Central memory CD8-positive, alpha-beta T cell (primary cell): ENCODE measurements at regions not wholly inside any gene's neighbourhood (a gene's known extent, or its start where the extent isn't known, plus 50 kb on each side); places are given as distances from the start of the nearest gene placed in this dataset.

Experiments used
- ATAC-seq: fragments of 150-1000 bp; cut with Tn5 transposase; replicated peaks from 2 replicates; pipeline ENCODE4 v1.10.0; 2022; ENCODE audit warnings: mild to moderate bottlenecking, moderate FRiP score, moderate number of reproducible peaks; ENCODE audit not compliant: poor library complexity, severe bottlenecking; ENCODE audit errors: extremely low read depth
- DNase-seq, 2 donors: peaks; one replicate each; pipeline ENCODE4 v3.0.0; 2021; ENCODE audit warnings: low spot score in 2 of 2
- H3K27ac Mint-ChIP-seq: one replicate; pipeline ENCODE4 v1.8.0; 2022; ENCODE audit warnings: low read depth, mild to moderate bottlenecking, moderate library complexity, mixed read lengths
- H3K27me3 Mint-ChIP-seq: one replicate; pipeline ENCODE4 v1.8.0; 2022; ENCODE audit warnings: mixed read lengths
- H3K36me3 Mint-ChIP-seq: one replicate; pipeline ENCODE4 v1.8.0; 2022; ENCODE audit warnings: mild to moderate bottlenecking, moderate library complexity, mixed read lengths; ENCODE audit not compliant: insufficient read depth
- H3K4me1 Mint-ChIP-seq: one replicate; pipeline ENCODE4 v1.8.0; 2022; ENCODE audit warnings: mixed read lengths
- H3K4me3 Mint-ChIP-seq: one replicate; pipeline ENCODE4 v1.8.0; 2022; ENCODE audit warnings: mild to moderate bottlenecking, moderate library complexity, mixed read lengths
- H3K9me3 Mint-ChIP-seq: one replicate; pipeline ENCODE4 v1.8.0; 2022; ENCODE audit warnings: mixed read lengths

GRCh38 chr6:18752278-18753068 lies 365.3 kb downstream of the RNF144B start:
- Mint-ChIP-seq H3K4me1 (no peaks in the 10 kb centered on the region), H3K9me3 (peaks cover 9% of the 10 kb centered on the region), H3K27me3 (no peaks in the 10 kb centered on the region), H3K4me3 (no peak overlapping the region), H3K27ac (no peak overlapping the region), H3K36me3 (peaks cover 2% of the 10 kb centered on the region)
- no peak for ATAC-seq
- no peak for DNase-seq

- no peak overlapping the region for H3K4me3 Mint-ChIP-seq
- no peak for DNase-seq
- no peaks in the 10 kb centered on the region for H3K27me3 Mint-ChIP-seq
- H3K9me3 Mint-ChIP-seq: peaks cover 12% of the 10 kb centered on the region
- ATAC-seq: no peak
- no peaks in the 10 kb centered on the region for H3K4me1 Mint-ChIP-seq
- no peak overlapping the region for H3K27ac Mint-ChIP-seq
- peaks cover 2% of the 10 kb centered on the region for H3K36me3 Mint-ChIP-seq
These were observed 365.9 kb downstream of the RNF144B start for GRCh38 chr6:18753076-18753475.

- H3K4me3 Mint-ChIP-seq: no peak overlapping the region
- no peaks in the 10 kb centered on the region for H3K36me3 Mint-ChIP-seq
- no peak overlapping the region for H3K27ac Mint-ChIP-seq
- ATAC-seq (no peak), DNase-seq (no peak)
- H3K9me3 Mint-ChIP-seq: peaks cover 19% of the 10 kb centered on the region
- H3K27me3 Mint-ChIP-seq: no peaks in the 10 kb centered on the region
- no peaks in the 10 kb centered on the region for H3K4me1 Mint-ChIP-seq
These were observed 375.9 kb downstream of the RNF144B start for GRCh38 chr6:18763086-18763485.

- peaks cover 28% of the 10 kb centered on the region for H3K9me3 Mint-ChIP-seq
- no peaks in the 10 kb centered on the region for H3K36me3 Mint-ChIP-seq
- no peak overlapping the region for H3K27ac Mint-ChIP-seq
- DNase-seq (no peak), ATAC-seq (no peak)
- H3K4me3 Mint-ChIP-seq: no peak overlapping the region
- no peaks in the 10 kb centered on the region for H3K4me1 Mint-ChIP-seq
- no peaks in the 10 kb centered on the region for H3K27me3 Mint-ChIP-seq
These were observed 397.6 kb downstream of the RNF144B start for GRCh38 chr6:18784794-18785193.

DNA sequence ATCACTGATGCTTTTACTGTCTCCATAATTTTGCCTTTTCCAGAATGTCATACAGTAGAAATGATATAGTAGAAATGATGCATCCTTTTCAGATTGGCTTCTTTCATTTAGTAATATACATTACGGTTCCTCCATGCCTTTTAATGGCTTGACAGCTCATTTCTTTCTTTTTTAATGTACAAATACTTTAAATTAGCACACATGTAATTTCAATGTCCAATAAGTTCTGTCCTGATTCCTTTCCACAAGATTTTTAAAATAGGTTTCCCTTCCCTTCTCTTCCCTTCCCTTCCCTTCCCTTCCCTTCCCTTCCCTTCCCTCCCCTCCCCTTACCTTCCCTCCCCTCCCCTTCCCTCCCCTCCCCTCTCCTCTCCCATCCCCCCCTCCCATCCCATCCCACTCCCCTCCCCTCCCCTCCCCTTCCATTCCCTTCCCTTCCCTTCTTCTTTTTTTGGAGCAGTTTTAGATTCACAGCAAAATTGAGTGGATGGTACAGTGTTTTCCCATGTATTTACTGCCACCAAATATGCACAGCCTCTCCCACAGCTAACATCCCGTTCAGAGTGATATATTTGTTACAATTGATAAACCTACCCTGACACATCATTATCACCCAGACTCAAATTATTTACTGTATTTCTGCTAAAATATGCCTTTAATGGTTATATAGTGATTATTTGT lies 398.8 kb downstream of the RNF144B start:
- Mint-ChIP-seq H3K36me3 (no peaks in the 10 kb centered on the region), H3K9me3 (peaks cover 28% of the 10 kb centered on the region), H3K4me1 (no peaks in the 10 kb centered on the region), H3K27ac (no peak overlapping the region), H3K4me3 (no peak overlapping the region), H3K27me3 (no peaks in the 10 kb centered on the region)
- DNase-seq: no peak
- ATAC-seq: no peak

GRCh38 chr6:18792866-18793265 lies 405.7 kb downstream of the RNF144B start:
- DNase-seq (no peak), ATAC-seq (no peak)
- peaks cover 35% of the 10 kb centered on the region for H3K9me3 Mint-ChIP-seq
- H3K36me3 Mint-ChIP-seq: no peaks in the 10 kb centered on the region
- no peaks in the 10 kb centered on the region for H3K4me1 Mint-ChIP-seq
- no peaks in the 10 kb centered on the region for H3K27me3 Mint-ChIP-seq
- no peak overlapping the region for H3K4me3 Mint-ChIP-seq
- no peak overlapping the region for H3K27ac Mint-ChIP-seq

DNA sequence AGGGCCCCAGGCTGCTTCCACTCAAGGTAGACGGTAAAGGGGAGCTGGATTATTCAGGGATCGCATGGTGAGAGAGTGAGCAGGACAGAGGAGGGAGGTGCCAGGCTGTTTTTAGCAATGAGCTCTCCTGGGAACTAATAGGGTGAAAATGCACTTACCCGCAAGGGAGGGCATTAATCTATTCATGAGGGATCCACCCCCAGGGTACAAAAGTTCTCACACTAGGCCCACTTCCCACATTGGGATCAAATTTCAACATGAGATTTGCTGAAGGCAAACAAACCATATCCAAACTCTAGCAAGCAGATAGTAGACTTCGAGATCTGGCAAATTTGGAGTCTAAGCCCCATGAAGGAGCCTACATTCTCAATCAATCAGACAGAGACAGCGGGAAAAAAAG lies 408.6 kb downstream of the RNF144B start:
- DNase-seq (no peak), ATAC-seq (no peak)
- Mint-ChIP-seq H3K9me3 (peaks cover 34% of the 10 kb centered on the region), H3K27me3 (no peaks in the 10 kb centered on the region), H3K4me3 (no peak overlapping the region), H3K27ac (no peak overlapping the region), H3K36me3 (no peaks in the 10 kb centered on the region), H3K4me1 (no peaks in the 10 kb centered on the region)

DNA sequence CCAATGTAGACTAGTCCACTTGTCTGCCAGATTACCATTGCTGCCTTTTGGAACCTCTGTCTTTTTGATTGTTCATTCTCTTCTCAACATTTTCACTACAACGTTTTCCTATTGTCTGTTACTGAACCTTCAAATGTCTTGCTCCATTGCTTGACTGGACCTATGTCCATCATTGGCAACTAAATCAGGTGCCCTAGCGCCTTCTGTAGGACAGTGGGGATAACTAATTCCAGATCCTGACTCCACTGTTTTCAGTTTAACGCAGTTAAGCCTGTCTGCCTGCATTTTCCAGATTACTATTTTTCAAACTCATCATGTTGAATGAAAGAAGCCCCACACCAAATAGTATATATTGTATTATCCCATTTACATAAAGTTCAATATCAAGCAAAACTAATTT lies 433.6 kb downstream of the RNF144B start:
- ATAC-seq (no peak), DNase-seq (no peak)
- H3K36me3 Mint-ChIP-seq: no peaks in the 10 kb centered on the region
- no peaks in the 10 kb centered on the region for H3K4me1 Mint-ChIP-seq
- H3K27ac Mint-ChIP-seq: no peak overlapping the region
- no peaks in the 10 kb centered on the region for H3K27me3 Mint-ChIP-seq
- H3K9me3 Mint-ChIP-seq: peaks cover 22% of the 10 kb centered on the region
- no peak overlapping the region for H3K4me3 Mint-ChIP-seq

GRCh38 chr6:18823782-18824386 lies 436.7 kb downstream of the RNF144B start:
- H3K4me3 Mint-ChIP-seq: no peak overlapping the region
- peaks cover 32% of the 10 kb centered on the region for H3K9me3 Mint-ChIP-seq
- peak overlapping the region; percentile 36 for H3K27ac Mint-ChIP-seq
- ATAC-seq (no peak), DNase-seq (no peak)
- H3K27me3 Mint-ChIP-seq: no peaks in the 10 kb centered on the region
- H3K4me1 Mint-ChIP-seq: no peaks in the 10 kb centered on the region
- H3K36me3 Mint-ChIP-seq: no peaks in the 10 kb centered on the region

DNA sequence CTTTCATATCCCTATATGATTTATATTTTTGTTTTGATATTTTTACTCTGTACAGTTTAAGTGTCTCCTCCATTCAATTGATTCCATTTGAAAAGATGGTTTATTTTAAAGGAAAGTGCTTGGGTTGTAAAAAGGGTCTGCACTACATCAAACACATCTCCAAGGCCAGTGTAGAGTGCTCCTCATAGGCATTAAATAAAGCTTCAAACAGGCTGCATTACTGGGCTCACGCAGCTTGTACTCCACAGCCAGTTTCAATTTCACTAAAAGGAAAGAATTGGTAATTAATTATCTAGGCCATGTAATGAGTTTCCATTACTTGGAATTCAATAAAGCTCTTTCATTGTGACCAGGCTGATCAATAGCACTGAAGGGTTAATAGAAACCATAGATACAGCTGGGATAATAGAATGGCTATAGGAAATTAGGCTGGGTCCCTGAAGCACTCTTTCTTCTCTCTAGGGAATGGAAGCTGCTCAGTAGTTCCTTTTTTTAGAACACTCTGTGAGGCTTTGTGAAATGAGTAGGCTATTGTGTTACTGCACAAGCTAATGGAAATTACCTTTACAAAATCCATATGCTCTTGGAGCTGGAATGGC lies 442.2 kb downstream of the RNF144B start:
- no peaks in the 10 kb centered on the region for H3K4me1 Mint-ChIP-seq
- no peak for ATAC-seq

GRCh38 chr6:18835976-18836375 lies 448.8 kb downstream of the RNF144B start:
- Mint-ChIP-seq H3K4me1 (no peaks in the 10 kb centered on the region), H3K27ac (no peak overlapping the region), H3K4me3 (no peak overlapping the region), H3K9me3 (peaks cover 5% of the 10 kb centered on the region), H3K36me3 (no peaks in the 10 kb centered on the region), H3K27me3 (no peaks in the 10 kb centered on the region)
- DNase-seq: no peak
- no peak for ATAC-seq

More for the DNA sequence above, 442.2 kb downstream of the RNF144B start:
- DNase-seq: no peak
- Mint-ChIP-seq H3K9me3 (peaks cover 35% of the 10 kb centered on the region), H3K4me3 (no peak overlapping the region), H3K27ac (no peak overlapping the region), H3K36me3 (no peaks in the 10 kb centered on the region), H3K27me3 (no peaks in the 10 kb centered on the region)

DNA sequence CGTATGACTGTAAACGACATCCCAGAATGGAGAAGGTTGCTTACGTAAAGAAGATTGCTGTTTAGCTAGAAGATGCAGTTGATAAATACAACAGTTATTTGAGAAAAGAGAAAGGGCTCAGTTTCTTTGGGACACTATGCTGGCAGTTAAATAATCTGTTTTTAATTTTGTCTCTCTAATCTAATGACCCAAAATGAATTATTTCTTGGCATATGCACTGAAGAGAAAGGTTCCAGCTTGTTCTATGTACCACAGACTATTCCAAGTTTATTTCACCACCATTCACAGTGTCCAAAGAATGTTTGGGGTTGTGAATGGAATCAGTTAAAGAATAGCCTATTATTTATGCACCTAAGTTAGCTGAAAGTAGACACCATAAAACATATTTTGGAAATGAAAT lies 449.9 kb downstream of the RNF144B start:
- no peaks in the 10 kb centered on the region for H3K27me3 Mint-ChIP-seq
- H3K36me3 Mint-ChIP-seq: no peaks in the 10 kb centered on the region
- no peak for DNase-seq
- H3K27ac Mint-ChIP-seq: no peak overlapping the region
- H3K9me3 Mint-ChIP-seq: peaks cover 2% of the 10 kb centered on the region
- no peaks in the 10 kb centered on the region for H3K4me1 Mint-ChIP-seq
- no peak overlapping the region for H3K4me3 Mint-ChIP-seq
- ATAC-seq: no peak
